ENCODE measurements at regions not wholly inside any gene's neighbourhood (a gene's known extent, or its start where the extent isn't known, plus 50 kb on each side); places are given as distances from the start of the nearest gene placed in this dataset.

GRCh38 chr4:3351997-3352396 lies 59.2 kb downstream of the RGS12 start:
- no peak for TF ChIP-seq POLR2A (IDR thresholded peaks at IDR 0.05)
- no peak for TF ChIP-seq CTCF (IDR thresholded peaks at IDR 0.05)
